ENCODE measurements at regions not wholly inside any gene's neighbourhood (a gene's known extent, or its start where the extent isn't known, plus 50 kb on each side); places are given as distances from the start of the nearest gene placed in this dataset.

DNA sequence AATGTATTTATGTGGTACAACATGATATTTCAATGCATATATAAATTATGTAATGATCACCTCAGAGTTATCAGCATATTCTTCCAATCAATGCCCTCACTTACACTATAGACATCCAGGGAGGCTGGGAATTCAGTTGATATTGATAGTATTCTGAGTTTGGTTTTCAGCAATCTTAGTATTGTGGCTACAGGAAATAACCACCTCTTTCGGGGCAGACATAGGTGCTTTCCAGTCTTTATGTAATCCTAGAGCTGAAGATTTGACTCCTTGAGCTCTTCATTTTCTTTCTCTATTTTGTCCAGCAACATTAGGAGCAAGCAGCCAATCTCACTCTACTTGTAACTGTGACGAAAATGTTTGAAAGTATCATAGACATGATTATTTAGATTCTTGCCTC lies 712.7 kb upstream of the KIRREL3 start:
- Histone ChIP-seq H3K27ac (replicated peaks in 1 of 4) (no peak overlapping the region), H3K4me1 (no peaks in the 10 kb centered on the region), H3K27me3 (no peaks in the 10 kb centered on the region), H3K9me3 (no peaks in the 10 kb centered on the region), H3K36me3 (no peaks in the 10 kb centered on the region), H3K4me3 (no peak overlapping the region)
- no peak for DNase-seq (ENCODE audit: extremely low spot score)
- intact Hi-C loops (cut with DNase I) = no loop called here
- WGBS = 87% methylated on average over 2 of the region's 2 CpGs
- no peak for TF ChIP-seq POLR2AphosphoS5 (IDR thresholded peaks at IDR 0.05)
- TF ChIP-seq POLR2A (IDR thresholded peaks at IDR 0.05; ENCODE audit: low read depth) = no peak
- no peak for TF ChIP-seq EP300 (IDR thresholded peaks at IDR 0.05)
- TF ChIP-seq, protein P1, sequence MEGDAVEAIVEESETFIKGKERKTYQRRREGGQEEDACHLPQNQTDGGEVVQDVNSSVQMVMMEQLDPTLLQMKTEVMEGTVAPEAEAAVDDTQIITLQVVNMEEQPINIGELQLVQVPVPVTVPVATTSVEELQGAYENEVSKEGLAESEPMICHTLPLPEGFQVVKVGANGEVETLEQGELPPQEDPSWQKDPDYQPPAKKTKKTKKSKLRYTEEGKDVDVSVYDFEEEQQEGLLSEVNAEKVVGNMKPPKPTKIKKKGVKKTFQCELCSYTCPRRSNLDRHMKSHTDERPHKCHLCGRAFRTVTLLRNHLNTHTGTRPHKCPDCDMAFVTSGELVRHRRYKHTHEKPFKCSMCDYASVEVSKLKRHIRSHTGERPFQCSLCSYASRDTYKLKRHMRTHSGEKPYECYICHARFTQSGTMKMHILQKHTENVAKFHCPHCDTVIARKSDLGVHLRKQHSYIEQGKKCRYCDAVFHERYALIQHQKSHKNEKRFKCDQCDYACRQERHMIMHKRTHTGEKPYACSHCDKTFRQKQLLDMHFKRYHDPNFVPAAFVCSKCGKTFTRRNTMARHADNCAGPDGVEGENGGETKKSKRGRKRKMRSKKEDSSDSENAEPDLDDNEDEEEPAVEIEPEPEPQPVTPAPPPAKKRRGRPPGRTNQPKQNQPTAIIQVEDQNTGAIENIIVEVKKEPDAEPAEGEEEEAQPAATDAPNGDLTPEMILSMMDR (IDR thresholded peaks at IDR 0.05) = no peak

DNA sequence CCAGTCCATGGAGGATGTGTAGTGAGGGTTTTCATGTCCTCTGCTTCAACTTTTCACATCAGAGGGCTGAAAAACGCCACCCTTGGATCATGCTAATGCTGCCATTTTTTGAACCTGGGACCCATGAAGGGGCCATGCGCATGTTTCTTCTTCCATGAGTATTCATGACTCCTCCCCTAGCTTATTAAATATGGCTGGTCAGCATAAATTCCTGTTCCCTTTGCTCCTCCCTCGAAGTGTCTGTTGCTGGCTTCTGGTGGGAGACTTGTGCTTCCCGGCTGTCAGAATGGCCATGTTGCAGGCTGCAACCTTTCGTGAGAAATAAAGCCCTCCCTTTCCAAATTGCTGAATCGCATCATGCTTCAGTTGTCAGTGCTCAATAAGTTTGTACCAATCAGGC lies 711.2 kb upstream of the KIRREL3 start:
- H3K4me3 ChIP-seq = no peak overlapping the region
- no peaks in the 10 kb centered on the region for H3K4me1 ChIP-seq
- TF ChIP-seq POLR2AphosphoS5 (IDR thresholded peaks at IDR 0.05) (no peak), EP300 (IDR thresholded peaks at IDR 0.05) (no peak), POLR2A (IDR thresholded peaks at IDR 0.05; ENCODE audit: low read depth) (no peak)
- TF ChIP-seq, protein P1 (IDR thresholded peaks at IDR 0.05) = no peak
- 93% methylated on average over 6 of the region's 6 CpGs for WGBS
- no peak for DNase-seq (ENCODE audit: extremely low spot score)
- no peaks in the 10 kb centered on the region for H3K36me3 ChIP-seq
- H3K27me3 ChIP-seq = no peaks in the 10 kb centered on the region
- intact Hi-C loops (cut with DNase I) = no loop called here
- no peaks in the 10 kb centered on the region for H3K9me3 ChIP-seq
- no peak overlapping the region for H3K27ac ChIP-seq (replicated peaks in 1 of 4)

DNA sequence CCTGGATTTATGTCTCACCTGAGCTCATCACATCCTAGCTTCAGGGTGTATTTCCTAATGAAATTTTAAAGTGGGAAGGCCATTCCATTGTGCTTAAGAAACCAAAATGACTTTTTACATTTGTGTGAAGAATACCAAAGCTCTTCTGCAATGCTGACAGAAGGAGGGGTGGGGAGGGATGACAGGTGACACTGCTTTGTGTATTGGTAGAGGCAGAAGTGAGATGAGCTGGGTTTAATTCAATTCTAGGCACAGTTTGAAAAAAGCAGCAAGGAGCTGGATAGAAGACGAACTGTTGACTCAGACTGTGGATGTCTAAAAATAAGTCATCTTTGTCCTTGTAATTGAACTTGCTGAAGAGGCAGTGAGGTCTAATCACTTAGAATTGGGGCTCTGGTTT lies 710.3 kb upstream of the KIRREL3 start:
- Histone ChIP-seq H3K36me3 (no peaks in the 10 kb centered on the region), H3K4me3 (no peak overlapping the region), H3K27me3 (no peaks in the 10 kb centered on the region), H3K4me1 (no peaks in the 10 kb centered on the region), H3K9me3 (no peaks in the 10 kb centered on the region), H3K27ac (replicated peaks in 1 of 4) (no peak overlapping the region)
- TF ChIP-seq, protein P1 (IDR thresholded peaks at IDR 0.05) = no peak
- TF ChIP-seq POLR2AphosphoS5 (IDR thresholded peaks at IDR 0.05) (no peak), EP300 (IDR thresholded peaks at IDR 0.05) (no peak), POLR2A (IDR thresholded peaks at IDR 0.05; ENCODE audit: low read depth) (no peak)
- DNase-seq (ENCODE audit: extremely low spot score) = no peak
- WGBS = 82% methylated on average over 1 of the region's 1 CpG
- intact Hi-C loops (cut with DNase I) = no loop called here

DNA sequence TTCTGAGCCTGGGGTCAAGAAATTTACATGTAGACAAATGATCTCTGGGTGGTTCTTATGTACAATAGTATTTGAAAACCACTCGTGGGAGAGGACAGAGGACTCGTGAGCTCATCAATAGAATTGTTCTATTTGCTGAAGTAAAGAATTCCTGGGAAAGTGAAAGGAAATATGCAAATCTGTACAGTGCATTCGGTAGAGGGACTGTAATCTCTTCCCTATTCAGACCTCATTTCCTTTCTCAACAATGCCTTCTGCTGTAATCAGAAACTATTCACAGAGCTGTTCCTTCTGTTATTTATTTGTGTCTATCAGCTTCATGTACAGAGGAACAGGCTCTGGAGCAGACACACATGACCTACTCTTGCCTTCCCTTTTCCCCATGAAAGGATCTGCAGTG lies 709.4 kb upstream of the KIRREL3 start:
- Histone ChIP-seq H3K4me1 (no peaks in the 10 kb centered on the region), H3K27me3 (no peaks in the 10 kb centered on the region), H3K4me3 (no peak overlapping the region), H3K9me3 (no peaks in the 10 kb centered on the region), H3K36me3 (no peaks in the 10 kb centered on the region), H3K27ac (replicated peaks in 1 of 4) (no peak overlapping the region)
- WGBS = 41% methylated on average over 3 of the region's 3 CpGs
- DNase-seq (ENCODE audit: extremely low spot score) = no peak
- TF ChIP-seq POLR2AphosphoS5 (IDR thresholded peaks at IDR 0.05) (no peak), POLR2A (IDR thresholded peaks at IDR 0.05; ENCODE audit: low read depth) (no peak)
- TF ChIP-seq, protein P1 (IDR thresholded peaks at IDR 0.05) = no peak
- intact Hi-C loops (cut with DNase I) = no loop called here

DNA sequence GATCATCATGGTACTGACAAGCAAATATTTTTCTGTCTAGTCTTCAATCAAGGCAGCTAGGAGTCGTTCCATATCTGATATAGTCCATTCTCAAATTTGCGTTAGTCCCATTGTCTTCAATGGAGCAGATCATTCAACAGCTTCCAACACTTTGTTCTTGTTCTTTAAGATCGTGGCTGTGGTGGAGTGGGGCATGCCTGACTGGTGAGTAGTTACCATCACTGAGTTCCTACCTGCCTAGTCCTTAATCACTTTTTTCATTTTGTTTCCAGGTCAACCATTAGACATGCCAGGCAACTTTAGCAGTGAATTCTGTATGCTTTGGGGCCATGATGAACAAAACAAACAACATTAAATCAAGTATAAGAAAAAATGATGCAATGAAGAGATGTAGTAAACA lies 693.1 kb upstream of the KIRREL3 start:
- no peaks in the 10 kb centered on the region for H3K27me3 ChIP-seq
- no peaks in the 10 kb centered on the region for H3K9me3 ChIP-seq
- DNase-seq (ENCODE audit: extremely low spot score) = no peak
- WGBS = 86% methylated on average over 3 of the region's 3 CpGs
- no peak for TF ChIP-seq POLR2A (IDR thresholded peaks at IDR 0.05; ENCODE audit: low read depth)
- no peak overlapping the region for H3K4me3 ChIP-seq
- H3K36me3 ChIP-seq = no peaks in the 10 kb centered on the region
- no peaks in the 10 kb centered on the region for H3K4me1 ChIP-seq
- intact Hi-C loops (cut with DNase I) = no loop called here
- no peak overlapping the region for H3K27ac ChIP-seq (replicated peaks in 1 of 4)
